IMR-90 (cell line): ENCODE measurements at regions not wholly inside any gene's neighbourhood (a gene's known extent, or its start where the extent isn't known, plus 50 kb on each side); places are given as distances from the start of the nearest gene placed in this dataset.
A peak's percentile ranks its signal among the peaks of the same experiment; 100 is the strongest.

Experiments used
- ATAC-seq: fragments of 200-7000 bp; cut with Tn5 transposase; 2 replicates; pipeline ENCODE4 v1.9.1; 2020; ENCODE audit warnings: low read depth, mild to moderate bottlenecking, moderate library complexity
- BruUV-seq: library from RNA; stranded (reverse); fragments of 400-500 nt; replicated peaks from 2 replicates; lab custom pipeline; 2021; lab: Mats Ljungman, UMichigan
- CTCF ChIA-PET: fragments of 300-600 bp; formaldehyde crosslinking; extraction: SDS; loops from one replicate; lab custom pipeline; 2021; ENCODE audit warnings: antibody characterized with exemption; lab: Yijun Ruan, JAX
- POLR2A ChIA-PET: fragments of 300-600 bp; sonication (Branson Sonifier 250); formaldehyde crosslinking; loops from one replicate; lab custom pipeline; 2022; ENCODE audit warnings: antibody characterized with exemption; ENCODE audit not compliant: unreplicated experiment; lab: Charles Lee
- DNase-seq: peaks from one replicate; pipeline ENCODE4 v3.0.0; 2013
- H2AFZ ChIP-seq: replicated peaks from 2 replicates; pipeline ENCODE3; 2013; ENCODE audit warnings: low read length, mild to moderate bottlenecking; ENCODE audit not compliant: poor library complexity
- H2AK5ac ChIP-seq: 2 replicates; pipeline ENCODE4 v1.6.1; 2013; ENCODE audit warnings: low read depth, low read length, inconsistent platforms
- H2AK9ac ChIP-seq: replicated peaks from 2 replicates; pipeline ENCODE3; 2013; ENCODE audit warnings: mild to moderate bottlenecking, low read depth, low read length, moderate library complexity; ENCODE audit not compliant: poor library complexity
- H2BK120ac ChIP-seq: 2 replicates; pipeline ENCODE4 v1.6.1; 2013; ENCODE audit warnings: low read depth, low read length, inconsistent platforms
- H2BK15ac ChIP-seq: 3 replicates; pipeline ENCODE4 v1.6.1; 2013; ENCODE audit warnings: low read depth, low read length, inconsistent platforms
- H2BK20ac ChIP-seq: 2 replicates; pipeline ENCODE4 v1.6.1; 2013; ENCODE audit warnings: low read depth, mild to moderate bottlenecking, inconsistent platforms, low read length, moderate library complexity
- H2BK5ac ChIP-seq: 2 replicates; pipeline ENCODE4 v1.6.1; 2013; ENCODE audit warnings: mild to moderate bottlenecking, low read depth, low read length, inconsistent platforms; ENCODE audit not compliant: poor library complexity, severe bottlenecking
- H3K14ac ChIP-seq: replicated peaks from 2 replicates; pipeline ENCODE4 v1.6.1; 2013; ENCODE audit warnings: low read depth, low read length, inconsistent platforms
- H3K18ac ChIP-seq: 2 replicates; pipeline ENCODE4 v1.6.1; 2013; ENCODE audit warnings: low read depth, low read length, control low read depth
- H3K23ac ChIP-seq: 2 replicates; pipeline ENCODE4 v1.6.1; 2013; ENCODE audit warnings: low read depth, low read length, inconsistent platforms
- H3K27ac ChIP-seq: 2 replicates; pipeline ENCODE4 v1.5.1; 2013; ENCODE audit warnings: mild to moderate bottlenecking, control low read depth, low read length; ENCODE audit not compliant: insufficient read depth
- H3K27me3 ChIP-seq: 2 replicates; pipeline ENCODE4 v1.6.1; 2013; ENCODE audit warnings: low read length; ENCODE audit not compliant: control insufficient read depth, insufficient read depth
- H3K36me3 ChIP-seq: 2 replicates; pipeline ENCODE4 v1.6.1; 2013; ENCODE audit warnings: low read length, mixed read lengths; ENCODE audit not compliant: control insufficient read depth, insufficient read depth
- H3K4ac ChIP-seq: 2 replicates; pipeline ENCODE4 v1.6.1; 2013; ENCODE audit warnings: low read depth, low read length, inconsistent platforms
- H3K4me1 ChIP-seq: 2 replicates; pipeline ENCODE4 v1.6.1; 2013; ENCODE audit warnings: low read length, mixed read lengths; ENCODE audit not compliant: control insufficient read depth, insufficient read depth
- H3K4me2 ChIP-seq: 2 replicates; pipeline ENCODE4 v1.6.1; 2013; ENCODE audit warnings: low read depth, mild to moderate bottlenecking, control low read depth, low read length, moderate library complexity
- H3K4me3 ChIP-seq: 2 replicates; pipeline ENCODE4 v1.5.1; 2013; ENCODE audit warnings: low read depth, mild to moderate bottlenecking, control low read depth, low read length, moderate library complexity; ENCODE audit not compliant: insufficient read depth
- H3K56ac ChIP-seq: 2 replicates; pipeline ENCODE4 v1.6.1; 2013; ENCODE audit warnings: low read length, inconsistent platforms; ENCODE audit not compliant: insufficient read depth; ENCODE audit errors: extremely low read depth
- H3K79me1 ChIP-seq, 2 experiments: 2 replicates each; pipeline ENCODE4 v1.6.1; 2013; ENCODE audit warnings: low read length in 2 of 2, inconsistent platforms in 1 of 2, low read depth in 1 of 2
- H3K9ac ChIP-seq: 2 replicates; pipeline ENCODE4 v1.6.1; 2013; ENCODE audit warnings: low read depth, low read length, control low read depth
- H3K9me1 ChIP-seq: 2 replicates; pipeline ENCODE4 v1.6.1; 2013; ENCODE audit warnings: low read length, inconsistent platforms; ENCODE audit not compliant: insufficient read depth
- H3K9me3 ChIP-seq: 2 replicates; pipeline ENCODE4 v1.6.1; 2013; ENCODE audit warnings: low read length; ENCODE audit not compliant: control insufficient read depth, insufficient read depth
- H4K20me1 ChIP-seq: 2 replicates; pipeline ENCODE4 v1.6.1; 2013; ENCODE audit warnings: low read length, inconsistent platforms; ENCODE audit not compliant: insufficient read depth
- H4K5ac ChIP-seq: 2 replicates; pipeline ENCODE4 v1.6.1; 2013; ENCODE audit warnings: mild to moderate bottlenecking, low read depth, low read length, control low read depth
- H4K8ac ChIP-seq, 2 experiments: 2 replicates each; pipeline ENCODE4 v1.6.1; 2013; ENCODE audit warnings: low read depth in 2 of 2, low read length in 2 of 2, control low read depth in 1 of 2, inconsistent platforms in 1 of 2
- H4K91ac ChIP-seq: 2 replicates; pipeline ENCODE4 v1.6.1; 2013; ENCODE audit warnings: low read depth, low read length, inconsistent platforms; ENCODE audit not compliant: insufficient read depth
- BHLHE40 ChIP-seq: fragments of 150-350 bp; IDR thresholded peaks from 2 replicates; pipeline ENCODE4 v1.6.1; 2016; ENCODE audit warnings: mild to moderate bottlenecking, low read depth, low read length
- CEBPB ChIP-seq: IDR thresholded peaks from 2 replicates; pipeline ENCODE4 v1.6.1; 2012; ENCODE audit warnings: low read depth, low read length, improper control_type of control experiment
- CHD1 ChIP-seq: IDR thresholded peaks from 2 replicates; pipeline ENCODE4 v1.6.1; 2012; ENCODE audit warnings: low read depth, low read length, improper control_type of control experiment
- FOS ChIP-seq: fragments of 150-350 bp; IDR thresholded peaks from 2 replicates; pipeline ENCODE4 v1.6.1; 2016; ENCODE audit warnings: low read depth, low read length
- MAFK ChIP-seq: IDR thresholded peaks from 2 replicates; pipeline ENCODE4 v1.6.1; 2012; ENCODE audit warnings: low read depth, low read length, improper control_type of control experiment
- MAZ ChIP-seq: IDR thresholded peaks from 2 replicates; pipeline ENCODE4 v1.6.1; 2012; ENCODE audit warnings: low read depth, mild to moderate bottlenecking, low read length, improper control_type of control experiment, moderate library complexity, borderline replicate concordance
- MXI1 ChIP-seq: IDR thresholded peaks from 2 replicates; pipeline ENCODE4 v1.6.1; 2012; ENCODE audit warnings: low read depth, mild to moderate bottlenecking, low read length, moderate library complexity, borderline replicate concordance
- NFE2L2 ChIP-seq: fragments of 150-350 bp; IDR thresholded peaks from 2 replicates; pipeline ENCODE4 v1.6.1; 2016; ENCODE audit warnings: low read depth, mild to moderate bottlenecking, low read length
- POLR2A ChIP-seq: IDR thresholded peaks from 2 replicates; pipeline ENCODE4 v1.6.1; 2012; ENCODE audit warnings: mild to moderate bottlenecking, low read depth, low read length
- RAD21 ChIP-seq: IDR thresholded peaks from 2 replicates; pipeline ENCODE4 v1.6.1; 2012; ENCODE audit warnings: low read length, improper control_type of control experiment
- RCOR1 ChIP-seq: IDR thresholded peaks from 2 replicates; pipeline ENCODE4 v1.6.1; 2012; ENCODE audit warnings: mild to moderate bottlenecking, low read length, improper control_type of control experiment; ENCODE audit not compliant: insufficient replicate concordance
- RFX5 ChIP-seq: IDR thresholded peaks from 2 replicates; pipeline ENCODE4 v1.8.0; 2012; ENCODE audit warnings: low read depth, mild to moderate bottlenecking, low read length, moderate library complexity
- SMC3 ChIP-seq: fragments of 150-350 bp; IDR thresholded peaks from 2 replicates; pipeline ENCODE4 v1.6.1; 2016; ENCODE audit warnings: low read depth, mild to moderate bottlenecking, antibody characterized with exemption, low read length, moderate library complexity
- USF2 ChIP-seq: fragments of 150-350 bp; IDR thresholded peaks from 2 replicates; pipeline ENCODE4 v1.6.1; 2017; ENCODE audit warnings: mild to moderate bottlenecking, antibody characterized with exemption, low read length, low read depth
- WGBS, 2 experiments: methylation state at CpG; one replicate each; pipeline versions ENCODE4 v1.1.5 to v1.1.7; 2013; ENCODE audit warnings: missing lambda C conversion rate in 2 of 2; ENCODE audit not compliant: insufficient read length in 1 of 2; ENCODE audit errors: extremely low coverage in 2 of 2; 5-methylcytosine and 5-hydroxymethylcytosine counted together
- dilution Hi-C: fragments of 300-500 bp; cut with HindIII; formaldehyde crosslinking; loops from one replicate; pipeline ENCODE4 v1.14.3; 2018; ENCODE audit warnings: low sequenced_read_pairs; ENCODE audit not compliant: unreplicated experiment
- in situ Hi-C: fragments of 300-500 bp; cut with MboI; formaldehyde crosslinking; loops from 3 replicates; pipeline ENCODE4 v1.14.3; 2019; ENCODE audit warnings: low sequenced_read_pairs, inconsistent platforms, mixed read lengths
- intact Hi-C: fragments of 100-400 bp; cut with micrococcal nuclease; formaldehyde crosslinking; loops from 2 replicates; pipeline ENCODE4 v1.10.0; 2022
- TF ChIP-seq, protein P1 (sequence below): conservative IDR thresholded peaks from 2 replicates; pipeline ENCODE4 v1.5.1; 2012; ENCODE audit warnings: mild to moderate bottlenecking, low read depth, low read length, improper control_type of control experiment
- TF ChIP-seq, protein P2 (sequence below): fragments of 150-350 bp; IDR thresholded peaks from 2 replicates; pipeline ENCODE4 v1.6.1; 2016; ENCODE audit warnings: low read depth, mild to moderate bottlenecking, low read length, moderate library complexity, borderline replicate concordance

DNA sequence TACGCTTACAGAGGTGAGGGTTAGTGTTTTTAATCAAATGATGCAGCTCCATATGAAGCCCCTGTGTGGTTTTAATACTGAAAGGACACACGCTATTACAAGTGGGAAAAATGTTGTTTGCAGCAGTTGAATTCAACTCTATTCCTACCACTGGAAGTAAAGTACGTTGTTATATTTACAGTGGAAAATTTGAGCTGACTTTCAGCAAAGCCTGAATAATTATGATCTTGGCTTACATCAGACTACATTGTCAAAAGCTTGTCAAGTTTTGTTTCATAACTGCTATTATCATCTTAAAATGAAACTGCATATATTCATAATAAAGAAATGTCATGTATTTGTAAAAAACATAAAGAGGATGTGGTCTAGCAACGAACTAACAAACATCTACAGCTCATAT, 818.5 kb downstream of the SEMA5A start:
- H4K8ac ChIP-seq, result peak overlapping the region; percentile 65 to 73; a peak in 3 of 4 replicates
- H3K27me3 ChIP-seq, result no peaks in the 10 kb centered on the region
- H2AK9ac ChIP-seq, result no peak overlapping the region
- H3K4ac ChIP-seq, result peak overlapping the region; percentile 73
- H3K27ac ChIP-seq, result peak overlapping the region; percentile 99
- H3K4me3 ChIP-seq, result no peak overlapping the region
- in situ Hi-C loops (no loop called here), dilution Hi-C loops (no loop called here), intact Hi-C loops (loop anchor here (5.0 kb wide), 1 partner anchor 270 kb away; no protein-coding TSS in a partner anchor)
- no CpG with 5 or more reads among the region's 4 CpGs for WGBS, 2 experiments
- BruUV-seq, result no TSS peak
- peak overlapping the region; percentile 56 for H3K18ac ChIP-seq
- H3K23ac ChIP-seq, result peak overlapping the region; percentile 72
- no peaks in the 10 kb centered on the region for H4K20me1 ChIP-seq
- H3K4me1 ChIP-seq, result peaks cover 6% of the 10 kb centered on the region; the same call in 1 of the 2 replicates
- H4K5ac ChIP-seq, result peak overlapping the region; percentile 29; the same call in 1 of the 2 replicates
- peak overlapping the region; percentile 84; the same call in 2 of the 3 replicates for H2BK15ac ChIP-seq
- H3K14ac ChIP-seq, result peak overlapping the region; percentile 50
- peak overlapping the region; percentile 63 for H3K9ac ChIP-seq
- ChIA-PET POLR2A (no interaction called here), CTCF (no interaction called here)
- no peaks in the 10 kb centered on the region for H3K79me1 ChIP-seq
- DNase-seq (no peak), ATAC-seq (no peak)
- H2BK5ac ChIP-seq, result peak overlapping the region; percentile 83
- H2BK20ac ChIP-seq, result peak overlapping the region; percentile 94
- H3K9me1 ChIP-seq, result no peaks in the 10 kb centered on the region
- TF ChIP-seq FOS (no peak), RCOR1 (no peak), RAD21 (no peak), SMC3 (no peak), NFE2L2 (no peak), BHLHE40 (no peak), MAFK (no peak), USF2 (no peak), POLR2A (no peak), MXI1 (no peak), CEBPB (no peak), RFX5 (no peak), CHD1 (no peak), MAZ (no peak)
- TF ChIP-seq, protein P1, sequence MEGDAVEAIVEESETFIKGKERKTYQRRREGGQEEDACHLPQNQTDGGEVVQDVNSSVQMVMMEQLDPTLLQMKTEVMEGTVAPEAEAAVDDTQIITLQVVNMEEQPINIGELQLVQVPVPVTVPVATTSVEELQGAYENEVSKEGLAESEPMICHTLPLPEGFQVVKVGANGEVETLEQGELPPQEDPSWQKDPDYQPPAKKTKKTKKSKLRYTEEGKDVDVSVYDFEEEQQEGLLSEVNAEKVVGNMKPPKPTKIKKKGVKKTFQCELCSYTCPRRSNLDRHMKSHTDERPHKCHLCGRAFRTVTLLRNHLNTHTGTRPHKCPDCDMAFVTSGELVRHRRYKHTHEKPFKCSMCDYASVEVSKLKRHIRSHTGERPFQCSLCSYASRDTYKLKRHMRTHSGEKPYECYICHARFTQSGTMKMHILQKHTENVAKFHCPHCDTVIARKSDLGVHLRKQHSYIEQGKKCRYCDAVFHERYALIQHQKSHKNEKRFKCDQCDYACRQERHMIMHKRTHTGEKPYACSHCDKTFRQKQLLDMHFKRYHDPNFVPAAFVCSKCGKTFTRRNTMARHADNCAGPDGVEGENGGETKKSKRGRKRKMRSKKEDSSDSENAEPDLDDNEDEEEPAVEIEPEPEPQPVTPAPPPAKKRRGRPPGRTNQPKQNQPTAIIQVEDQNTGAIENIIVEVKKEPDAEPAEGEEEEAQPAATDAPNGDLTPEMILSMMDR, result no peak
- TF ChIP-seq, protein P2, sequence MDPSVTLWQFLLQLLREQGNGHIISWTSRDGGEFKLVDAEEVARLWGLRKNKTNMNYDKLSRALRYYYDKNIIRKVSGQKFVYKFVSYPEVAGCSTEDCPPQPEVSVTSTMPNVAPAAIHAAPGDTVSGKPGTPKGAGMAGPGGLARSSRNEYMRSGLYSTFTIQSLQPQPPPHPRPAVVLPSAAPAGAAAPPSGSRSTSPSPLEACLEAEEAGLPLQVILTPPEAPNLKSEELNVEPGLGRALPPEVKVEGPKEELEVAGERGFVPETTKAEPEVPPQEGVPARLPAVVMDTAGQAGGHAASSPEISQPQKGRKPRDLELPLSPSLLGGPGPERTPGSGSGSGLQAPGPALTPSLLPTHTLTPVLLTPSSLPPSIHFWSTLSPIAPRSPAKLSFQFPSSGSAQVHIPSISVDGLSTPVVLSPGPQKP, result no peak
- H3K56ac ChIP-seq, result peak overlapping the region; percentile 83; the same call in 1 of the 2 replicates
- peak overlapping the region; percentile 65 for H3K4me2 ChIP-seq
- H2AFZ ChIP-seq, result peak overlapping the region; percentile 84
- peak overlapping the region; percentile 67; the same call in 1 of the 2 replicates for H4K91ac ChIP-seq
- H2AK5ac ChIP-seq, result peak overlapping the region; percentile 86
- H3K9me3 ChIP-seq, result no peaks in the 10 kb centered on the region
- H3K36me3 ChIP-seq, result no peaks in the 10 kb centered on the region
- peak overlapping the region; percentile 91 for H2BK120ac ChIP-seq
